Hypothalamus (tissue), 51 donors: ENCODE measurements at regions not wholly inside any gene's neighbourhood (a gene's known extent, or its start where the extent isn't known, plus 50 kb on each side); places are given as distances from the start of the nearest gene placed in this dataset.
"Not testable (repeated sequence)": the region's sequence is repeated elsewhere in the genome, so short reads cannot be mapped to it uniquely, and the experiment has no call there.

Source experiments
- DNase-seq, 51 donors: peaks; one replicate each; lab custom pipeline; 2025; lab: John Stamatoyannopoulos, UW

DNA sequence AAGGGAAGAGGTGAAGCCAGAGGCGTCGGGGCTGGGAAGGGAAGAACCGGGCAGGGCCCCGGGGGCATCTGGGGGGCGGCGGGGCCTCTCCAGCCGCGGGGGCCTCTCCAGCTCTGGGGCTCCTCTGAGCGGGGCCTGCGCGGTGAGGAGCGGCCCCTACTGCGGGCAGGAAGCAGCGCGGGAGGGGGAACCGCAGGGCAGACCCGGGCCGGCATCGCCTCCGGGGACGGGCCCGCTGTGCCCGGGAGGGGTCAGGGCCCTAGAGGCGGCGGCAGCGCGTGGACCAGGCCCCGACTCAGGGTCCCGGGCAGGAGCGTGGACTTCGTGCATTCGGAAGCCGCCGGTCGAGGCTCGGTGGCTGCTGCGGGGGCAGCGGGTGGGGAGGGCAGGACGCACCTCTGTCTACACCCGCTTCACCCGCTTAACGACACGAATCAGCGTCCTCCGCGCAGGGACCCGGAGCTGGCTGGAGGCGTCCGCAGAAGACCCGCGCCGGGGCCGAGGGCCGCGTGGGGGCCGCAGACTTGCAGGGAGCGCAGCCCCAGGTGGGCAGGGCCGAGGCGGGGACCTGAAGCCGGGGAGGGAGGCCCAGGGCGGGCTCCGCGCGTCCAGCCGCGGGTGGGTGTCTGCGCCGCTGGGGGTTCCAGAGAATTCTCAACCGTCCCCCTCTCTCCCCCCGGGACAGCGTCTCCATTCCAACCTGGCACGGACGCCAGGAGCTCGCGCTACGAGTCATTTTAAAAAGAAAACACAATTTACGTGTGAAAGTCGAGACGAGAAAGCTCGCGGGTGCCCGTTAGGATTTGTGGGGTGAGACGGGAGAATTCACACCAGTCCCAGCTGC lies 345.0 kb downstream of the ADGRD1 start:
- not testable (repeated sequence) for DNase-seq

DNA sequence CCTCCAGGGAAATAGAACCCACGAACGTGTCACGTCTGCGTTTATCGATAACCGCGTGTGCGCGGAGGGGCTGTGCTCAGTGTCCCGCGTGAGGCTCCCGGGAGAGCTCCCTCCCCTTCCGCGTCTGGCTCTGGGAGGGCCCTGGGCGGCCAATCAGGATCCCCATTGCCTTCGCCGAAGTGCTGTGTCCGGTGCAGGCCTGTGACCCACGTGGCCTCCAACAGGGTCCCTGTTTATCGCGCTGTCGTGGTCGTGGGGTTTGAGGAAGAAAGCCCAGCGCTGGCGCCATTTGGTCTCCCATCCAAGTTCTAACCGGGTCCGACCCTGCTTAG lies 345.6 kb downstream of the ADGRD1 start:
- DNase-seq, result not testable (repeated sequence)

DNA sequence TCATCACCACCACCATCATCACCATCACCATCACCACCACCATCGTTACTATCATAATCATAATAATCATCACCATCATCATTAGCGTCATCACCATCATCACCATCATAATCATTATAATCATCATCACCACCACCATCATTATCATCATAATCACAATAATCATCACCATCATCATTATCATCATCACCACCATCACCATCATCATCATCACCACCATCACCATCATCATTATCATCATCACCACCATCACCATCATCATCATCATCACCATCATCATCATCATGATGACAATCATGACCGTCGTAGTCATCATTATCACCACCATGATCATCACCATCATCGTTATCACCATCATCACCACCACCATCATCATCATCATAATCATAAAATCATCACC lies 349.9 kb downstream of the ADGRD1 start:
- not testable (repeated sequence) for DNase-seq

GRCh38 chr12:131304642-131305041 lies 350.9 kb downstream of the ADGRD1 start:
- not testable (repeated sequence) for DNase-seq

GRCh38 chr12:131309700-131310099 lies 356.0 kb downstream of the ADGRD1 start:
- no peak for DNase-seq

DNA sequence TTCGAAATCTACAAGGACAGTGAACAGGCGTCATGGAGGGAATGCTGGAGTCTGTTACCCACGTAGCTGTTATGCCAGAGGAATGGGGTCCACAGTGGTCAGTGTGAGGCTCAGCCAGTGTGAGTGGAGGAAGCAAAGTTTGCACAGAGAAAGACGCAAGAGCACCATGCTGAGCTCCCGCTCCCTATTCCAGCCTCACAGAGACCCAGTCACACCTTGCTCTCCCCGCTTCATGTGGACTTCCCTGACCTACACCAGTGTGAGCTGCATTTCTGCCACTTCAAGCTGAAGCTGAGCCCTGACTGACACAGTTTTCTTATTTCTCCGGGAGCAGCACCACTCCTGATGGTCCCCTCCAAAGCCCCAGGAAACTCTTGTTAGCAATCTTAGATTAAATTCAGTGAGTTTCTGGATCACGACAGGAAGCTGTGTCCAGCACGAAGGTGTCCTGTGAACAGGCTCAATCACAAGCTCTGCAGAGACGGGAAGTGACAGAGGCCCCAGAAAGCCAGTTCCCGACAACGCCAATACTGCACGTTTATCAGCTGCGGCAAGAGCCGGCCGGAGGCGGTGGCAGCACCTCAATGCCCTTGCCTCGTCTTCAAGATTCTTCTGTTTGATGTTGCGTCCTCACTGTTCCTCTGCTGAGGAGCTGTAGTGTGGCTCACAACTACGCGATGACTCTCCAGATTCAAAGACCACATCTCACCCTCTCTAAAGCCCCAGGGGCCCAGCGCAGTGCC lies 356.7 kb downstream of the ADGRD1 start:
- not testable (repeated sequence) for DNase-seq

GRCh38 chr12:131311279-131311722 lies 357.6 kb downstream of the ADGRD1 start:
- DNase-seq, result not testable (repeated sequence)

DNA sequence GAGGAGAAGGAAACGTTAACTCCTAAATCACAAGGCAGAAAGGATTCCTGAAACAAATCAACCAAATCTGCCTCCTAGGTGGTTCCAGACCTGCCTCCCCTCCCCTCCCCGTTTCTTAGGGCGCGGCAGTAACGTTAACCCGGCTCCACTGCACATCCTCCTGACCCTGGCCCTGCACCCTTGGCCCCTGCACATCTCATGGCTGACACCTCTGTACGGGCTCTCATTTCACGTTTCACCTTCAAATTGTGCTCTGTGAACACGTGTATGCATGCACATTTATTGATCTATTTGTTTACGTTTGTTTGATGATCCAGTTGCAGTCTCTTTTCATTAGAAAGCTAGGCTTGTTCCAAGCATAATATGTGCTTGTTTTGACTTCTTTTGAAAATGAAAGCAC lies 358.1 kb downstream of the ADGRD1 start:
- no peak for DNase-seq

GRCh38 chr12:131312382-131312781 lies 358.7 kb downstream of the ADGRD1 start:
- not testable (repeated sequence) for DNase-seq

DNA sequence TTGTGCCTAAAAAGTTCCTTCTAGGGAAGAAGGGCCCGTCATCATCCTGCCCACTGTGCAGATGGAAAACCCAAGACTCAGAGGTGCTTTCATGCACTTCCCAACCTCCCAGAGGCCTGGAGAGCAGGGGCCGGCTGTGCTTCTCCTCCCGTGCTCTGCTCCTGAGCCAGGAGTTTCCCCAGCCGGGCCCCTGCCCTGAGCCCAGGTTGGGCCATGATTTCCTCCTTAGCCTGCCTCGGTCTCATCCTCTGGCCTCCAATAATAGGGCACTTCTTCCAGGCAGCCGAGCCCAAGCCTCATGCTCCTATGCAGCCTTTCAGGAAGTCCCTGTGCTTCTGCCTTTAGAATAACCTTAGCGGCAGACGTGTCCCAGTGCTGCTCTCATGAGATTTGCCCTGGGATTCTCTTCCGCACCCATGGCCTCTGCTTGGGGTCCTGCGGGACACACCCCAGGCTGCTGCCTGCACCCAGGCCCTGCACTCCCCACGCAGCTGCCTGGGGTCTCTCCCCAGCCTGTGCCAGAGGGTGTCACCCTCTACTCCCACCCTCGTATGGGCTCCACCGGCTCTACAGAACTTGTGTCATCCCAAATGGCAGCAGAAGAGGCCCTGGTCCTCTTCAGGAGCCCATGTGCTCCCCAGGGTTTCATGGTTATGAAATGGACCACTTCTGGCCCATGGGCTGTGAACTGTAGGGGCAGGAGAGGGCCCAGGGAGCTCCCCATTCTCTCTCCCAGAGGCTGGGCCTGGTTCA lies 359.3 kb downstream of the ADGRD1 start:
- DNase-seq, result no peak

DNA sequence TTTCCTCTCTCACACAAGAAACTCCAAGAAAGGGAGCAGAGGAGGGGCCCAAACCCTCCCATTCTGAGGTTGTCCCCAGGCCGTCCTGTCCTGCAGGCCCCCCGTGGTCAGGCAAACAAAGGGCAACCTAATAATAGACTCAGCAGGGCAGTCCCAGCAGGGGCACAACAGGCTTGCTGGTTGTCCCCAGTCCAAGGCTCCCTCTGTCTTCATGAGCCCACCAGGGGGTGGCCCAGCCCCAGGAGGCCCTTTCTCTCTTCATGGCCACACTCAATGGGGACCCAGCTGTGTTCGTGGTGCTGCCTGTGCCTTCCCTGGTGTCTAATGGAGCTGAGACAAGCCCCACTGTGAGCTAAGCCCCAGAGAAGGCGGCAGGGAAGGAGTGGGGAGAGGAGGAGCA lies 359.9 kb downstream of the ADGRD1 start:
- no peak for DNase-seq

GRCh38 chr12:131314524-131315090 lies 360.9 kb downstream of the ADGRD1 start:
- DNase-seq, result no peak

- no peak for DNase-seq
These were observed 361.9 kb downstream of the ADGRD1 start for GRCh38 chr12:131315601-131316000.

DNA sequence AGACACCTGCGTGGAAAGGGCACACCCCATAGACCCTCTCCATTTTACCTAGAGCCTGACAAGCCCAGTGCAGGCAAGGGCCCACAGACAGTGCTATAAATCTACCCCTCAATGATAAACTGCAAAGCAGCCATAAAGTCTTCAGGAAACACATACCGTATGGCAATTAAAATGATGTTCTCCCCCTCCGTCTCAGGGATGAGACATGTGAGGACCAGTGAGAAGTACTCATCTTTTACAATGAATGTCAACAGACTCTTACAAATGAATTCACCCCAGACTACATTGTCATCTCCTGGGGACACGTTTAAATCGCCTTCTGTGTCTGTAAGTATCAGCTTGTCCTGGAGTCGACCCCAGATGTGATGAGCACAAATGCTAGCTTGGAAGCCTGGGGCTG lies 362.7 kb downstream of the ADGRD1 start:
- DNase-seq, result no peak

DNA sequence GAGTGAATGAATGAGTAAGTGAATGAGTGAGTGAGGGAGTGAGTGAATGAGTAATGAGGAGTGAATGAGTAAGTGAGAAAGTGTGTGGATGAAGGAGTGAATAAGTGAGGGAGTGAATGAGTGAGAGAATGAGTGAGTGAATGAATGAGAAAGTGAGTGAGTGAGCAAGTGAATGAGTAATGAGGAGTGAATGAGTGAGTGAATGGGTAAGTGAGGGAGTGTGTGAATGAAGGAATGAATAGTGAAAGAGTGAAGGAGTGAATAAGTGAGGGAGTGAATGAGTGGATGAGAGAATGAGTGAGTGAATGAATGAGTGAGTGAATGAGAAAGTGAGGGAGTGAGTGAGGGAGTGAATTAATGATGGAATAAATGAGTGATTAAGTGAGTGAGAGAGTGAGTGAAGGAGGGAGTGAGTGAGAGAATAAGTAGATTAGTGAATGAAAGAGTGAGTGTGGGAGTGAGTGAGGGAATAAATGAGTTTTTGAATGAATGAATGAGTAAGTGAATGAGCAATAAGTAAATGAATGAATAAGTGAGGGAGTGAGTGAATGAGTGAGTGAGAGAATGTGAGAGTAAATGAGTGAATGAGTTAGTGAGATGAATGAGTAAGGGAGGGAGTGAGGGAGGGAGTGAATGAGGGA lies 364.5 kb downstream of the ADGRD1 start:
- DNase-seq, result no peak

DNA sequence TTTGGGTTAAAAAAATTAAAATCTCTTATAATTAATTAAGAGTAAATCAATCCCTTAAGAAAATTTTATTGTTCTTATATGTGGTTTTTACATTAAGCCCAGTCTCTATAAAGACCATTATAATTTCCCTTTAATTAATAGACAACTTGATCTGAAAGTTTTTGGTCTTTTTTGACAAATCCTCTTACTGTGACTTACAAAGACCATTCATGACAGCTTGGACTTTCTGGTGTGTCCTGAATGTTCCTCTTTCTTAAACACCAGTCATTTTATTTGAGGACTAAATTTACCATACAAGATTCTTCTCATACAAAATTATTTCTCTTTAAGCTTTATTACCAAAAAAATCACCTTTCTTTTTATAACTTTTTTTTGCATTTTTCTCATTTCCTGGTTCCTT lies 368.3 kb downstream of the ADGRD1 start:
- no peak for DNase-seq

DNA sequence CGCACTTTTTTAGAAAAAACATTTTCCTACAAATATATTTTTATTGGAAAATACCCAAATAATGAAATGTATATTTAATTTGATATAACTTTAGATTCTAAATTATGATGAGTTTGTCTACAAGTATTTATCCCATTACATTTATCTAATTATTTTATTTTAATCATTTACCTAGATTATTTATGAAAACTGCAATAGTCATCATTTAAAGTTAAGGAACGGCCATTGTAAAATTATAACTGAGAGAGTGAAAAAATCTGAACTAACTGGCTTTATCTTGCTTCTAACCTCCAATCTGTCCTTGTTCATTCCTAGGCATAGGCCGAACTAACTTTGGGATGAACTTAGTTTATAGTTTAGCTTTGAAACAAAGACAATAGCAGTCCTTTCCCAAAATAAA lies 368.8 kb downstream of the ADGRD1 start:
- not testable (repeated sequence) for DNase-seq

- DNase-seq, result no peak
These were observed 370.2 kb downstream of the ADGRD1 start for GRCh38 chr12:131323879-131324278.

- peak in 3 of 51 donors; percentile 6 to 13 (median 7) for DNase-seq
These were observed 374.1 kb downstream of the ADGRD1 start for GRCh38 chr12:131327521-131328488.
